K562 (cell line): ENCODE measurements at regions not wholly inside any gene's neighbourhood (a gene's known extent, or its start where the extent isn't known, plus 50 kb on each side); places are given as distances from the start of the nearest gene placed in this dataset.

ENCODE experiments used
- ARHGAP35 ChIP-seq: fragments of 450-650 bp; IDR thresholded peaks from 2 replicates; pipeline ENCODE4 v1.6.1; 2018; ENCODE audit not compliant: partially characterized antibody
- E2F3 ChIP-seq: fragments of 250-450 bp; sonication (Bioruptor Pico); IDR thresholded peaks from 2 replicates; pipeline ENCODE4 v1.4.0; 2020; ENCODE audit warnings: mild to moderate bottlenecking
- FOXJ2 ChIP-seq: fragments of 200-800 bp; sonication (Bioruptor generic); IDR thresholded peaks from 2 replicates; pipeline ENCODE4 v1.6.1; 2016; ENCODE audit warnings: missing genetic modification characterization, missing compliant biosample characterization
- FOXO4 ChIP-seq: fragments of 450-650 bp; formaldehyde crosslinking; IDR thresholded peaks from 2 replicates; pipeline ENCODE4 v1.4.0; 2020; ENCODE audit warnings: mild to moderate bottlenecking, moderate library complexity
- NKRF ChIP-seq: fragments of 450-650 bp; IDR thresholded peaks from 2 replicates; pipeline ENCODE4 v1.6.1; 2016; ENCODE audit warnings: borderline replicate concordance
- RCOR1 ChIP-seq, 2 experiments: IDR thresholded peaks; 2 replicates each; pipeline ENCODE4 v1.6.1; 2012; ENCODE audit warnings: low read depth in 2 of 2, low read length in 2 of 2, borderline replicate concordance in 1 of 2, improper control_type of control experiment in 1 of 2
- SUPT5H ChIP-seq: fragments of 450-650 bp; IDR thresholded peaks from 2 replicates; pipeline ENCODE4 v1.6.1; 2016
- TCF15 ChIP-seq: fragments of 250-450 bp; sonication (Bioruptor Pico); IDR thresholded peaks from 2 replicates; pipeline ENCODE4 v1.8.0; 2022; ENCODE audit warnings: moderate library complexity, mild to moderate bottlenecking, inconsistent platforms
- ZBTB8A ChIP-seq: fragments of 450-650 bp; IDR thresholded peaks from 2 replicates; pipeline ENCODE4 v1.6.1; 2018; ENCODE audit warnings: mild to moderate bottlenecking, moderate library complexity; ENCODE audit not compliant: partially characterized antibody
- ZNF232 ChIP-seq: sonication (generic); formaldehyde crosslinking; IDR thresholded peaks from 2 replicates; pipeline ENCODE4 v1.8.0; 2022; ENCODE audit warnings: mild to moderate bottlenecking, missing genetic modification reagents
- ZNF354B ChIP-seq: fragments of 250-450 bp; sonication (Bioruptor Pico); IDR thresholded peaks from 2 replicates; pipeline ENCODE4 v1.4.0; 2020

GRCh38 chr7:12137283-12137682 lies 73.8 kb upstream of the TMEM106B start (continued):
- TF ChIP-seq NKRF, result no peak
- TF ChIP-seq TCF15 (CRISPR knock-in tag), result no peak
- no peak for TF ChIP-seq RCOR1 (IDR thresholded peaks at IDR 0.05; ENCODE audit: borderline replicate concordance in 1 of 2, low read depth in 2 of 2, low read length in 2 of 2)
- TF ChIP-seq FOXJ2, result no peak
- no peak for TF ChIP-seq SUPT5H
- no peak for TF ChIP-seq FOXO4
- no peak for TF ChIP-seq ZBTB8A
- TF ChIP-seq E2F3 (CRISPR knock-in tag), result no peak
- no peak for TF ChIP-seq ZNF232 (CRISPR knock-in tag)
- no peak for TF ChIP-seq ZNF354B (CRISPR knock-in tag)
- no peak for TF ChIP-seq ARHGAP35
- TF ChIP-seq, all 486 proteins: peak for 0
